ENCODE measurements at regions not wholly inside any gene's neighbourhood (a gene's known extent, or its start where the extent isn't known, plus 50 kb on each side); places are given as distances from the start of the nearest gene placed in this dataset.

GRCh38 chr12:124639122-124639806, 71.9 kb upstream of the NCOR2 start:
- no peaks in the 10 kb centered on the region for H3K4me1 ChIP-seq (ENCODE audit: control insufficient read depth, insufficient read depth, low read length)
- H3K4me1 Mint-ChIP-seq: peaks cover 4% of the 10 kb centered on the region
- H3K9ac ChIP-seq (ENCODE audit: extremely low read depth, low read length, poor library complexity, severe bottlenecking): no peak overlapping the region
- H3K27ac ChIP-seq (ENCODE audit: low read depth, low read length): no peak overlapping the region
- no peak for TF ChIP-seq CTCF (conservative IDR thresholded peaks at IDR 0.05)
- H3K27ac Mint-ChIP-seq: no peak overlapping the region
- WGBS, 2 experiments (ENCODE audit: insufficient coverage in 1 of 2, insufficient read length in 1 of 2): 77 to 86% methylated on average over 4 to 6 of the region's 6 CpGs
- H3K27me3 Mint-ChIP-seq (ENCODE audit: insufficient read depth): peaks cover 3% of the 10 kb centered on the region
- H3K9me3 ChIP-seq (ENCODE audit: control insufficient read depth, low read length): no peaks in the 10 kb centered on the region
- no peaks in the 10 kb centered on the region for H3K36me3 Mint-ChIP-seq (ENCODE audit: low read depth)
- no peak for DNase-seq
- H3K36me3 ChIP-seq (ENCODE audit: control insufficient read depth, insufficient read depth, low read length): no peaks in the 10 kb centered on the region
- no peaks in the 10 kb centered on the region for H3K9me3 Mint-ChIP-seq
- H3K4me3 Mint-ChIP-seq: no peak overlapping the region
- H3K4me3 ChIP-seq (ENCODE audit: low read length): no peak overlapping the region
- H3K27me3 ChIP-seq (ENCODE audit: control insufficient read depth, insufficient read depth, low read length, poor library complexity, severe bottlenecking): no peaks in the 10 kb centered on the region

- Histone ChIP-seq H3K4me3 (ENCODE audit: low read length) (no peak overlapping the region), H3K4me1 (ENCODE audit: control insufficient read depth, insufficient read depth, low read length) (peaks cover 1% of the 10 kb centered on the region), H3K27ac (ENCODE audit: low read depth, low read length) (no peak overlapping the region), H3K9me3 (ENCODE audit: control insufficient read depth, low read length) (no peaks in the 10 kb centered on the region), H3K27me3 (ENCODE audit: control insufficient read depth, insufficient read depth, low read length, poor library complexity, severe bottlenecking) (no peaks in the 10 kb centered on the region), H3K9ac (ENCODE audit: extremely low read depth, low read length, poor library complexity, severe bottlenecking) (no peak overlapping the region), H3K36me3 (ENCODE audit: control insufficient read depth, insufficient read depth, low read length) (no peaks in the 10 kb centered on the region)
- Mint-ChIP-seq H3K27ac (no peak overlapping the region), H3K4me3 (no peak overlapping the region), H3K27me3 (ENCODE audit: insufficient read depth) (peaks cover 3% of the 10 kb centered on the region), H3K4me1 (peaks cover 10% of the 10 kb centered on the region), H3K36me3 (ENCODE audit: low read depth) (no peaks in the 10 kb centered on the region), H3K9me3 (no peaks in the 10 kb centered on the region)
- no peak for TF ChIP-seq CTCF (conservative IDR thresholded peaks at IDR 0.05)
- WGBS, 2 experiments (ENCODE audit: insufficient coverage in 1 of 2, insufficient read length in 1 of 2): 75 to 81% methylated on average over 8 to 12 of the region's 12 CpGs
- DNase-seq: no peak
Observed at GRCh38 chr12:124637581-124637981, 70.2 kb upstream of the NCOR2 start.

- peaks cover 3% of the 10 kb centered on the region for H3K27me3 Mint-ChIP-seq (ENCODE audit: insufficient read depth)
- 82 to 85% methylated on average over 3 to 4 of the region's 4 CpGs for WGBS, 2 experiments (ENCODE audit: insufficient coverage in 1 of 2, insufficient read length in 1 of 2)
- no peak overlapping the region for H3K9ac ChIP-seq (ENCODE audit: extremely low read depth, low read length, poor library complexity, severe bottlenecking)
- no peak overlapping the region for H3K27ac Mint-ChIP-seq
- peaks cover 15% of the 10 kb centered on the region for H3K4me1 Mint-ChIP-seq
- no peaks in the 10 kb centered on the region for H3K36me3 Mint-ChIP-seq (ENCODE audit: low read depth)
- peaks cover 2% of the 10 kb centered on the region for H3K4me1 ChIP-seq (ENCODE audit: control insufficient read depth, insufficient read depth, low read length)
- no peak for DNase-seq
- H3K4me3 Mint-ChIP-seq: no peak overlapping the region
- no peaks in the 10 kb centered on the region for H3K9me3 Mint-ChIP-seq
- H3K27ac ChIP-seq (ENCODE audit: low read depth, low read length): no peak overlapping the region
- no peaks in the 10 kb centered on the region for H3K36me3 ChIP-seq (ENCODE audit: control insufficient read depth, insufficient read depth, low read length)
- H3K27me3 ChIP-seq (ENCODE audit: control insufficient read depth, insufficient read depth, low read length, poor library complexity, severe bottlenecking): no peaks in the 10 kb centered on the region
- no peaks in the 10 kb centered on the region for H3K9me3 ChIP-seq (ENCODE audit: control insufficient read depth, low read length)
- TF ChIP-seq CTCF (conservative IDR thresholded peaks at IDR 0.05): no peak
- H3K4me3 ChIP-seq (ENCODE audit: low read length): no peak overlapping the region
Observed at GRCh38 chr12:124637163-124637562, 69.8 kb upstream of the NCOR2 start.

Data from endodermal cell (in vitro differentiated cells).